GM18861 (cell line): ENCODE measurements at regions not wholly inside any gene's neighbourhood (a gene's known extent, or its start where the extent isn't known, plus 50 kb on each side); places are given as distances from the start of the nearest gene placed in this dataset.
"Not testable (repeated sequence)": the region's sequence is repeated elsewhere in the genome, so short reads cannot be mapped to it uniquely, and the experiment has no call there.

Experiments used
- ATAC-seq: cut with Tn5 transposase; IDR thresholded peaks from one replicate; pipeline ENCODE4 v1.9.1; 2021; ENCODE audit not compliant: unreplicated experiment

GRCh38 chr1:213572912-213573647, 414.7 kb upstream of the PROX1 start:
- ATAC-seq, result no peak

GRCh38 chr1:213573648-213574009, 414.1 kb upstream of the PROX1 start:
- ATAC-seq, result no peak

- no peak for ATAC-seq
Observed at GRCh38 chr1:213582976-213583567, 404.7 kb upstream of the PROX1 start.

- ATAC-seq, result no peak
Observed at GRCh38 chr1:213584272-213584671, 403.5 kb upstream of the PROX1 start.

- no peak for ATAC-seq
Observed at GRCh38 chr1:213585402-213585801, 402.4 kb upstream of the PROX1 start.

- ATAC-seq, result no peak
Observed at GRCh38 chr1:213585959-213586586, 401.7 kb upstream of the PROX1 start.

GRCh38 chr1:213586587-213586972, 401.2 kb upstream of the PROX1 start:
- no peak for ATAC-seq

- no peak for ATAC-seq
Observed at GRCh38 chr1:213596729-213597128, 391.0 kb upstream of the PROX1 start.

- ATAC-seq, result no peak
Observed at GRCh38 chr1:213598263-213598662, 389.5 kb upstream of the PROX1 start.

GRCh38 chr1:213600879-213601278, 386.9 kb upstream of the PROX1 start:
- ATAC-seq, result no peak

- not testable (repeated sequence) for ATAC-seq
Observed at GRCh38 chr1:213601705-213602104, 386.1 kb upstream of the PROX1 start.

- ATAC-seq, result no peak
Observed at GRCh38 chr1:213602796-213603486, 384.8 kb upstream of the PROX1 start.

- no peak for ATAC-seq
Observed at GRCh38 chr1:213604477-213604876, 383.3 kb upstream of the PROX1 start.

GRCh38 chr1:213605732-213606131, 382.0 kb upstream of the PROX1 start:
- ATAC-seq, result no peak

- ATAC-seq, result no peak
Observed at GRCh38 chr1:213606252-213606820, 381.4 kb upstream of the PROX1 start.

GRCh38 chr1:213613549-213613948, 374.2 kb upstream of the PROX1 start:
- no peak for ATAC-seq

GRCh38 chr1:213615226-213615916, 372.4 kb upstream of the PROX1 start:
- ATAC-seq, result no peak

- ATAC-seq, result no peak
Observed at GRCh38 chr1:213617133-213617532, 370.6 kb upstream of the PROX1 start.

GRCh38 chr1:213618094-213618493, 369.7 kb upstream of the PROX1 start:
- ATAC-seq, result no peak

GRCh38 chr1:213619026-213619425, 368.7 kb upstream of the PROX1 start:
- ATAC-seq, result no peak

- ATAC-seq, result no peak
Observed at GRCh38 chr1:213621077-213621476, 366.7 kb upstream of the PROX1 start.
